ENCODE measurements at regions not wholly inside any gene's neighbourhood (a gene's known extent, or its start where the extent isn't known, plus 50 kb on each side); places are given as distances from the start of the nearest gene placed in this dataset.

- TF ChIP-seq, protein P1, sequence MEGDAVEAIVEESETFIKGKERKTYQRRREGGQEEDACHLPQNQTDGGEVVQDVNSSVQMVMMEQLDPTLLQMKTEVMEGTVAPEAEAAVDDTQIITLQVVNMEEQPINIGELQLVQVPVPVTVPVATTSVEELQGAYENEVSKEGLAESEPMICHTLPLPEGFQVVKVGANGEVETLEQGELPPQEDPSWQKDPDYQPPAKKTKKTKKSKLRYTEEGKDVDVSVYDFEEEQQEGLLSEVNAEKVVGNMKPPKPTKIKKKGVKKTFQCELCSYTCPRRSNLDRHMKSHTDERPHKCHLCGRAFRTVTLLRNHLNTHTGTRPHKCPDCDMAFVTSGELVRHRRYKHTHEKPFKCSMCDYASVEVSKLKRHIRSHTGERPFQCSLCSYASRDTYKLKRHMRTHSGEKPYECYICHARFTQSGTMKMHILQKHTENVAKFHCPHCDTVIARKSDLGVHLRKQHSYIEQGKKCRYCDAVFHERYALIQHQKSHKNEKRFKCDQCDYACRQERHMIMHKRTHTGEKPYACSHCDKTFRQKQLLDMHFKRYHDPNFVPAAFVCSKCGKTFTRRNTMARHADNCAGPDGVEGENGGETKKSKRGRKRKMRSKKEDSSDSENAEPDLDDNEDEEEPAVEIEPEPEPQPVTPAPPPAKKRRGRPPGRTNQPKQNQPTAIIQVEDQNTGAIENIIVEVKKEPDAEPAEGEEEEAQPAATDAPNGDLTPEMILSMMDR (IDR thresholded peaks at IDR 0.05), result no peak
- no peak for TF ChIP-seq POLR2A (IDR thresholded peaks at IDR 0.05; ENCODE audit: low read depth)
These were observed 423.7 kb downstream of the PDGFC start for GRCh38 chr4:156547891-156548290.

Data from esophagus muscularis mucosa (tissue), 3 donors.